HG03175 (cell line): ENCODE measurements at regions not wholly inside any gene's neighbourhood (a gene's known extent, or its start where the extent isn't known, plus 50 kb on each side); places are given as distances from the start of the nearest gene placed in this dataset.

Experiments
- ATAC-seq: cut with Tn5 transposase; IDR thresholded peaks from one replicate; pipeline ENCODE4 v1.9.1; 2021; ENCODE audit warnings: mild to moderate bottlenecking, moderate library complexity; ENCODE audit not compliant: unreplicated experiment

GRCh38 chr4:31995943-31996901, 1276.1 kb downstream of the PCDH7 start:
- ATAC-seq = no peak

GRCh38 chr4:31998807-31999206, 1278.6 kb downstream of the PCDH7 start:
- ATAC-seq = no peak

- ATAC-seq = no peak
Measured at GRCh38 chr4:31999848-32000247, 1279.7 kb downstream of the PCDH7 start.

DNA sequence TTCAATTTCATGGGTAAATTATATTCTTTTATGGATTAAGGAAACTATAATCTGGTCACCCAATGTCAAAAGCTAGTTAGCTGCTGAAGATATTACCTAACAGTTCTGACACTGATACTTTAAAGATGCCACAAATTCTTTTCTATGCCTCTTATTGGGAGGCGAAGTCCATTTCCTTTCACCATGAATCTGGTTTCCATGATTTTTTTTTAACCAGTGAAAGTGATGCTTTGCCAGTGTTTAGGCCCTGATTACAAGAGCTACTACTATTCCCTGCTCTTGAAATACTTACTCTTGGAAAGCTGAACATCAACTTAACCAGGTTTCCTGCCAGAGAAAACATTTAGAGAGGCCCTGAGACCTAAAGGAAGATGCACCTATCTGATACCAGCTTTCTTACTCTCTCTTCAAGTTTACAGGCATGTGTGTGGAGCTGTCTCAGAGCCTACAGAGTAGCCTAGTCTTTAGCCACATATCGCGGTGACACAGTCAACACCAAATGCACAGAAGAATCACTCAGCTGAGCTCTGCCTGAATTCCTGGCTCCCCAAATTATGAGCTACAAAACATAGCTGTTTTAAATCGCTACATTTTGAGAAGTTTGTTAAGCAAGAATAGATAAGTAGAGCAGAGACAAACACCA, 1280.8 kb downstream of the PCDH7 start:
- ATAC-seq = no peak

DNA sequence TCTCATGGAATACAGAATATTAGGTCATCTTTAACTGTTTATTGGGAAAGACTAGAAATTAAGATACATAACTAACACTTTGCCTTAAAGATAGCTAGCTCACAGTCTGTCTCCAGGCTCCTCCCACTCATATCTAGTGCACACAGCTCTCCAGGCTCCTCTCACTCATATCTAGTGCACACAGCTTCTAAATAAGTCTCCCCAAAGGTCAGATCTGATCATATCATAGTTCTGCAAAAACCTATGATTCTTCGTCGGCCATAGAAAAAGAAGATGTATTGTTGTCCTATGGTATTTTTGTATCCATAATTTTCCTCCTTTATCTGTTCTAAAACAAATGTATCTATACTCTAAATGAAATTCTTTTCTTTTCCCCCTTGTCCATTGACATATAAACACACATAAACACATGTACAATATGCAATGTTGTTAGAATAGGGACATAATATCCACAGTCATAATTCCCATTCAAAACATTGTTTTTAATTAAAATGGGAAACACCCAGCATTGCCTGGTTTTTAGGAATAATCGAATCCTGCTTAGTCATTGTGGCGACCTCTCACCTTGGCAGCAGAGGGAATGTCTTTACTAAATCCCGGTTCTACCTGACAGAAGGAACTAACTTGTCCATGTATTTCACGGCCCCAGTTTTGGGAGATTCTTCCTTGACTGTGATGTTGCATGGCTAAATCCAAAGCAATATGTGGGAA, 1282.0 kb downstream of the PCDH7 start:
- no peak for ATAC-seq

DNA sequence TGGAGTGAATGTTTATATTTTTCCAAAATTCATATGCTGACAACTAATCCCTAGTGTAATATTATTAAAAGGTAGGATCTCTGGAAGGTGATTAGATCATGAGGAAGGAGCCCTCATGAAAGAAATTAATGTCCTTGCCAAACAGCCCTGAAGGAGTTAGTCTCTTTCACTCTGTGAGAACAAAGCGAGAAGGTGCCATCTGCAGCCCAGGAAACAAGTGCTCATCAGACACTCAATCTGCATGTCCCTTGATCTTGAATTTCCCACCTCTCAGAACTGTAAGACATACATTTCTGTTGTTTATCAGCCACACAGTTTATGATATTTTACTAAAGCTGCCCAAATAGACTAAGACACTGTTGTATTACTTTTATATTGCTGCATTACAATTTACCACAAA, 1283.4 kb downstream of the PCDH7 start:
- no peak for ATAC-seq

GRCh38 chr4:32010221-32010620, 1290.1 kb downstream of the PCDH7 start:
- ATAC-seq = no peak

GRCh38 chr4:32022071-32022470, 1301.9 kb downstream of the PCDH7 start:
- ATAC-seq = no peak

- ATAC-seq = no peak
Measured at GRCh38 chr4:32025851-32026459, 1305.8 kb downstream of the PCDH7 start.

- no peak for ATAC-seq
Measured at GRCh38 chr4:32030406-32030805, 1310.2 kb downstream of the PCDH7 start.

- no peak for ATAC-seq
Measured at GRCh38 chr4:32031026-32031425, 1310.9 kb downstream of the PCDH7 start.

DNA sequence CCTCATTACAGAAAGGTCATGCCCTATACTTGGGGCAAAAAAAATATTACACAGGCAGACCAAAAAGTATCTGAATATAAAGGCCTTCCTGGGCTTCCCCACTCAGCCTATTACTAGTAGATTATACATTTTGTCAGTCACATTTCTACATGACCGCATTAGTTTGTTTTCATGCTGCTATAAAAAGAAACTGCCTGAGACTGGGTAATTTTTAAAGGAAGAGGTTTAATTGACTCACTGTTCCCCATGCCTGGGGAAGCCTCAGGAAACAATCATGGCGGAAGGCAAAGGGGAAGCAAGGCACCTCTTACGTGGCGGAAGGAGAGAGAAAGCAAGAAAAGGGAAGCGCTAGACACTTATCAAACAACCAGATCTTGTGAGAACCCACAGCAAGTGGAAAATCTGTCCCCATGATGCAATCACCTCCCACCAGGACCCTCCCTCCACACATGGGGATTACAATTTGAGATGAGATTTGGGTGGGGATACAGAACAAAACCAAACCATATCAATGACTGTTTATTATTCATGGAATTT, 1312.0 kb downstream of the PCDH7 start:
- ATAC-seq = no peak

GRCh38 chr4:32037399-32037798, 1317.2 kb downstream of the PCDH7 start:
- no peak for ATAC-seq

- no peak for ATAC-seq
Measured at GRCh38 chr4:32042486-32043247, 1322.5 kb downstream of the PCDH7 start.

DNA sequence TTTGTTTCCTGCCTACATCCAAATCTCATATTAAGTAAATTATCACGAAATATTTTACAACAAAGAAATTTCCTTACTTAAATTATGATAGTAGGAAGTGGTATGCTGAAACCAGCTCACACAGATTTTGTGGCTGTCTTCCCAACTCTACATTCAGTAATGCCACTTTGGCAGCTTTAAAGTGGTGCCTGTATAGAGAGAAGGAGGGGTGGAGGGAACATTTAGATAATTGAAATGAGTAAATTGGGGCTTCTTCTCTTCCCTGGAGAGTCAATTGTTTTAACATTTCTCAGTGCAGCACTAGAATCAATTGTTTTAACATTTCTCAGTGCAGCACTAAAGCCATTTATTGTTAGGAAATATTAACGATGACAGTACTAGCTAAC, 1323.1 kb downstream of the PCDH7 start:
- no peak for ATAC-seq

DNA sequence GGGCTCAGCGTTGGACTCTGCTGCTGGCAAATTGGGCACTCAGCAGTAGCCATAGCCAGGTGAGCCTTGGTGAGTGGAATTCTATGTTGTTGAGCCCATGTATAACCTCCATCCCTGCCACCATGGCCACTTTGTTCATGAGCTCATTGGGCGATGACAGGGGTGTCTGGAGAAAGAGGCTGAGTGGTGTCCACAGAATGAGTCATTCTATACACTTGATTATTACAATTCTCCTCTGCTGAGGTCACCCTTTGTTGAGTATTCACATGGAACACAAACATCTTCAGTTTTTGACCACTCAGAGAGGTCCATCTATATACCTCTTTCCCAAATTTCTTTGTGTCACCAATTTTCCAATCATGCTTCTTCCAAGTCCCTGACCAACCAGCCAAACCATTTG, 1341.7 kb downstream of the PCDH7 start:
- no peak for ATAC-seq

DNA sequence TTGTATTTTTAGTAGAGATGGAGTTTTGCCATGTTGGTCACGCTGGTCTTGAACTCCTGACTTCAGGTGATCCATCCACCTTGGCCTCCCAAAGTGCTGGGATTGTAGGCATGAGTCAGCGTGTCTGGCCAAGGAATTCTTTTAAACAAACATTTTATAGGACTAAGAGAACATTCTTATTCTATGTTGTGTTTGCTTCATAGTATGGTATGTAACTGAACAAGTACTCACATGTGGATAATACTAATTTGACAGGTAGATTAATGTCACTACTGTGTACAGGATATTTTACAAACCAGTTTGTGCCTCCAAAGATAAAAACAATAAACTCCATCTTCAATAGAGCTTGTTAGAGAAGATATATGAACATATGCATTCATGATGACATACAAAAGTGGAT, 1353.4 kb downstream of the PCDH7 start:
- no peak for ATAC-seq

DNA sequence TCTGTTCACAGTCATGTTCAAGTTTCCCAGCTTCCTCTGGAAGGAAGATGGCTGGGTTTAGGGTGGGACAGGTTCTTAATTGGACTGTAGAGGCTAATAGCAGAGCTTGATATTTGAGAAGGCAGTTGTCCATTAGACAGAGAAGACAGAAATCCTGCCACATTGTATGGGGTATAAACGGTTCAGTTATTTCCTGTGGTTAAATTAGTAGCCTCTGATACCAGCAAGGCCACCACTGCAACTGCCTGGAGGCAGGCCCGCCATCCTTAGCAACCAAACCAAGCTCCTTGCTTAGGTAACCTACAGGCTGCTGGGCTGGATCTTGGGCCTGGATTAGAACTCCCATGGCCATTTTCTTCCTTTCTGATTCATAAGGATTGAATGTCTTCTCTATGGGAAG, 1367.0 kb downstream of the PCDH7 start:
- no peak for ATAC-seq

DNA sequence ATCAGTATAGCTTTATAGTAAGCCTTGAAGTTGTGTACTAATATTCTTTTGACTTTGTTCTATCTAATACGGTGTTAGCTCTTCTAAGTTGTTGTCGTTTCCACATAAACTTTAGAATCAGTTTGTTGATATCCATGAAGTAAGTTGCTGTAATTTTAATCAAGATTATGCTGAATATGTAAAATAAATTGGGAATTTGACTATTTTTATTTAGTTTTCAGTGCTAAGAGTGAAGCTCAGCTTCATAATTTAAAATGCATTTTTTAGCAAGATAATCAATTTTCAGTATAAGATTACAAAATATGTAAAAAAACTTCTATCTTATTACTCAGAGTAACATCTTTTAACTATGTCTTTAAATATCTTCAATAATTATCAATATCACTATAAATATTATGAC, 1374.8 kb downstream of the PCDH7 start:
- ATAC-seq = no peak

DNA sequence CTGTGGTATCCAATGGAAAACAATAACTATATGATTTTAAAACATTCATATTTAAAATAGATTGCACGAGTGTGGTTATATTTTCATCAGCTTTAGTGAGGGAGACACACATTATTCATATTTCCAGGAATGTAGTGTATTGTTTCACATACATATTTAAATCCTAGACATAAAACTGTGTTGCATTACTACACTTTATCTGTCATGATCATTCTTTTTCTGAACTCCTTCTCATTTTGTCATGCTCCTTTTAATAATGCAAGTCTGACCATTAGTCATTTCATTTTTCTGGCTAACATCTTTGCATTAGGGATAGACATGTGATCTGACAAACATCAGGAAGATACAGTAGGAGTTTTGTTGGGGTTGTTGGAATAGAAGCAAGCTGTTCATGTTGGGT, 1382.7 kb downstream of the PCDH7 start:
- no peak for ATAC-seq
